ENCODE measurements at regions not wholly inside any gene's neighbourhood (a gene's known extent, or its start where the extent isn't known, plus 50 kb on each side); places are given as distances from the start of the nearest gene placed in this dataset.

GRCh38 chr2:19225931-19226330, 132.5 kb downstream of the OSR1 start:
- H3K36me3 ChIP-seq (ENCODE audit: insufficient read depth, low read length): no peaks in the 10 kb centered on the region
- H3K27me3 ChIP-seq (ENCODE audit: insufficient read depth, low read length, poor library complexity, severe bottlenecking): no peaks in the 10 kb centered on the region
- no peak overlapping the region for H3K9ac ChIP-seq (ENCODE audit: low read depth, low read length, poor library complexity, severe bottlenecking)
- H3K4me1 ChIP-seq (ENCODE audit: insufficient read depth, low read length, poor library complexity, severe bottlenecking): no peaks in the 10 kb centered on the region
- no peak overlapping the region for H2AFZ ChIP-seq (ENCODE audit: low read length)
- H3K4me2 ChIP-seq (ENCODE audit: low read depth, low read length, poor library complexity, severe bottlenecking): no peak overlapping the region
- no peaks in the 10 kb centered on the region for H3F3A ChIP-seq (ENCODE audit: low read depth)
- no peak for TF ChIP-seq EZH2phosphoT487 (IDR thresholded peaks at IDR 0.05; ENCODE audit: borderline replicate concordance)
- no peak for TF ChIP-seq CTCF (conservative IDR thresholded peaks at IDR 0.05; ENCODE audit: low read length)
- H4K20me1 ChIP-seq (ENCODE audit: insufficient read depth, low read length, poor library complexity, severe bottlenecking): no peaks in the 10 kb centered on the region
- no peaks in the 10 kb centered on the region for H3K79me2 ChIP-seq (ENCODE audit: insufficient read depth, low read length)
- H3K4me3 ChIP-seq (ENCODE audit: low read length, poor library complexity, severe bottlenecking): no peak overlapping the region
- H3K9me3 ChIP-seq (ENCODE audit: insufficient read depth, low read depth, low read length): no peaks in the 10 kb centered on the region
- H3K9me2 ChIP-seq (replicated peaks; ENCODE audit: low read depth, low read length): no peaks in the 10 kb centered on the region

DNA sequence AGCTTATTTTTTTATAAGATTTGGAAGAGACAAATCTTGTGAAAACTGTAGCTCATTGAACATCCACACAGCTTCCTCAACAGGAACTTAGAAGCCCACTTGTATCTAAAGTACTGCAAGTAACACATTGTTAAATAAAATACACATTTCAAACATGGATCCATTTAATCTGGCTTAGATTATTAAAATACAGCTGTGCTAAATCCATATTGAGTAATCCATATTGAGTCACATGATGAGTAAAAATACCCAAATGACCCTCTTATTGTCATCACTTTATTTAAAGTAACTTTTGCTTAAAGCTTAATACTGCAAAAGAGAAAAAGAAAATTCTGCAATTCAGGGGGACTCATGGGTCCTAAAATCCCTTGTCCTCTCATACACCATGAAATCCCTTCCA, 133.3 kb downstream of the OSR1 start:
- no peaks in the 10 kb centered on the region for H3K27me3 ChIP-seq (ENCODE audit: insufficient read depth, low read length, poor library complexity, severe bottlenecking)
- H3K9me2 ChIP-seq (replicated peaks; ENCODE audit: low read depth, low read length): no peaks in the 10 kb centered on the region
- no peak overlapping the region for H3K4me2 ChIP-seq (ENCODE audit: low read depth, low read length, poor library complexity, severe bottlenecking)
- TF ChIP-seq CTCF (conservative IDR thresholded peaks at IDR 0.05; ENCODE audit: low read length) (no peak), EZH2phosphoT487 (IDR thresholded peaks at IDR 0.05; ENCODE audit: borderline replicate concordance) (no peak)
- no peak overlapping the region for H3K4me3 ChIP-seq (ENCODE audit: low read length, poor library complexity, severe bottlenecking)
- H3K79me2 ChIP-seq (ENCODE audit: insufficient read depth, low read length): no peaks in the 10 kb centered on the region
- H3K4me1 ChIP-seq (ENCODE audit: insufficient read depth, low read length, poor library complexity, severe bottlenecking): no peaks in the 10 kb centered on the region
- no peaks in the 10 kb centered on the region for H3F3A ChIP-seq (ENCODE audit: low read depth)
- no peak overlapping the region for H2AFZ ChIP-seq (ENCODE audit: low read length)
- H3K9ac ChIP-seq (ENCODE audit: low read depth, low read length, poor library complexity, severe bottlenecking): no peak overlapping the region
- H3K36me3 ChIP-seq (ENCODE audit: insufficient read depth, low read length): no peaks in the 10 kb centered on the region
- no peaks in the 10 kb centered on the region for H3K9me3 ChIP-seq (ENCODE audit: insufficient read depth, low read depth, low read length)
- H4K20me1 ChIP-seq (ENCODE audit: insufficient read depth, low read length, poor library complexity, severe bottlenecking): no peaks in the 10 kb centered on the region

GRCh38 chr2:19224486-19224885, 133.9 kb downstream of the OSR1 start:
- Histone ChIP-seq H3F3A (ENCODE audit: low read depth) (no peaks in the 10 kb centered on the region), H4K20me1 (ENCODE audit: insufficient read depth, low read length, poor library complexity, severe bottlenecking) (no peaks in the 10 kb centered on the region), H3K79me2 (ENCODE audit: insufficient read depth, low read length) (no peaks in the 10 kb centered on the region), H2AFZ (ENCODE audit: low read length) (no peak overlapping the region), H3K4me1 (ENCODE audit: insufficient read depth, low read length, poor library complexity, severe bottlenecking) (no peaks in the 10 kb centered on the region), H3K4me3 (ENCODE audit: low read length, poor library complexity, severe bottlenecking) (no peak overlapping the region), H3K27me3 (ENCODE audit: insufficient read depth, low read length, poor library complexity, severe bottlenecking) (no peaks in the 10 kb centered on the region), H3K9ac (ENCODE audit: low read depth, low read length, poor library complexity, severe bottlenecking) (no peak overlapping the region), H3K9me3 (ENCODE audit: insufficient read depth, low read depth, low read length) (no peaks in the 10 kb centered on the region), H3K9me2 (replicated peaks; ENCODE audit: low read depth, low read length) (no peaks in the 10 kb centered on the region), H3K4me2 (ENCODE audit: low read depth, low read length, poor library complexity, severe bottlenecking) (no peak overlapping the region), H3K36me3 (ENCODE audit: insufficient read depth, low read length) (no peaks in the 10 kb centered on the region)
- TF ChIP-seq CTCF (conservative IDR thresholded peaks at IDR 0.05; ENCODE audit: low read length) (no peak), EZH2phosphoT487 (IDR thresholded peaks at IDR 0.05; ENCODE audit: borderline replicate concordance) (no peak)

Measured in Loucy (cell line).